GM06990 (cell line): ENCODE measurements at regions not wholly inside any gene's neighbourhood (a gene's known extent, or its start where the extent isn't known, plus 50 kb on each side); places are given as distances from the start of the nearest gene placed in this dataset.

ENCODE experiments used
- DNase-seq: peaks from one replicate; pipeline ENCODE4 v3.0.0-alpha.2; 2011; ENCODE audit not compliant: insufficient read length; ENCODE audit errors: extremely low read depth
- H3K27me3 ChIP-seq: replicated peaks from 2 replicates; pipeline ENCODE4 v1.6.0; 2011; ENCODE audit warnings: low read length; ENCODE audit not compliant: control insufficient read depth, insufficient read depth
- H3K36me3 ChIP-seq: 2 replicates; pipeline ENCODE4 v1.5.1; 2011; ENCODE audit warnings: low read length; ENCODE audit not compliant: control insufficient read depth, insufficient read depth
- H3K4me3 ChIP-seq: replicated peaks from 2 replicates; pipeline ENCODE4 v1.5.1; 2011; ENCODE audit warnings: low read depth, mild to moderate bottlenecking, control low read depth, low read length
- CTCF ChIP-seq: IDR thresholded peaks from 2 replicates; pipeline ENCODE4 v1.5.1; 2011; ENCODE audit warnings: low read length, control low read depth, mild to moderate bottlenecking, inconsistent platforms; ENCODE audit not compliant: insufficient read depth, poor library complexity, severe bottlenecking

GRCh38 chr2:221818616-221819320, 246.7 kb upstream of the EPHA4 start:
- Histone ChIP-seq H3K4me3 (no peak overlapping the region), H3K27me3 (no peaks in the 10 kb centered on the region), H3K36me3 (no peaks in the 10 kb centered on the region)
- TF ChIP-seq CTCF, result no peak
- DNase-seq, result no peak

GRCh38 chr2:221817878-221818277, 245.8 kb upstream of the EPHA4 start:
- Histone ChIP-seq H3K36me3 (no peaks in the 10 kb centered on the region), H3K4me3 (no peak overlapping the region), H3K27me3 (no peaks in the 10 kb centered on the region)
- no peak for TF ChIP-seq CTCF
- DNase-seq, result no peak

- no peaks in the 10 kb centered on the region for H3K27me3 ChIP-seq
- TF ChIP-seq CTCF, result no peak
- H3K4me3 ChIP-seq, result no peak overlapping the region
- no peaks in the 10 kb centered on the region for H3K36me3 ChIP-seq
- DNase-seq, result no peak
Observed at GRCh38 chr2:221817052-221817451, 244.9 kb upstream of the EPHA4 start.

GRCh38 chr2:221816566-221816965, 244.5 kb upstream of the EPHA4 start:
- no peak for TF ChIP-seq CTCF
- H3K27me3 ChIP-seq, result no peaks in the 10 kb centered on the region
- H3K36me3 ChIP-seq, result no peaks in the 10 kb centered on the region
- no peak for DNase-seq
- no peak overlapping the region for H3K4me3 ChIP-seq

GRCh38 chr2:221810650-221811049, 238.5 kb upstream of the EPHA4 start:
- DNase-seq, result no peak
- H3K4me3 ChIP-seq, result no peak overlapping the region
- no peak for TF ChIP-seq CTCF
- no peaks in the 10 kb centered on the region for H3K36me3 ChIP-seq
- H3K27me3 ChIP-seq, result no peaks in the 10 kb centered on the region

- no peak for TF ChIP-seq CTCF
- no peaks in the 10 kb centered on the region for H3K27me3 ChIP-seq
- no peaks in the 10 kb centered on the region for H3K36me3 ChIP-seq
- no peak for DNase-seq
- no peak overlapping the region for H3K4me3 ChIP-seq
Observed at GRCh38 chr2:221810245-221810644, 238.1 kb upstream of the EPHA4 start.
